Large intestine (tissue), 3 donors: ENCODE measurements at regions not wholly inside any gene's neighbourhood (a gene's known extent, or its start where the extent isn't known, plus 50 kb on each side); places are given as distances from the start of the nearest gene placed in this dataset.
"Not testable (repeated sequence)": the region's sequence is repeated elsewhere in the genome, so short reads cannot be mapped to it uniquely, and the experiment has no call there.

ENCODE experiments used
- DNase-seq, 2 donors: peaks; one replicate each; pipeline versions ENCODE4 v3.0.0 to v3.0.0-alpha.2; 2013
- H3K27ac ChIP-seq: one replicate; pipeline ENCODE4 v1.5.1; 2013; ENCODE audit warnings: low read length
- H3K27me3 ChIP-seq: 2 replicates; pipeline ENCODE4 v1.6.1; 2013; ENCODE audit warnings: low read length; ENCODE audit not compliant: control insufficient read depth, insufficient read depth
- H3K36me3 ChIP-seq: 2 replicates; pipeline ENCODE4 v1.6.1; 2013; ENCODE audit warnings: low read length; ENCODE audit not compliant: control insufficient read depth, insufficient read depth
- H3K4me1 ChIP-seq: one replicate; pipeline ENCODE4 v1.6.1; 2013; ENCODE audit warnings: low read length; ENCODE audit not compliant: control insufficient read depth, insufficient read depth
- H3K4me3 ChIP-seq: one replicate; pipeline ENCODE4 v1.5.1; 2013; ENCODE audit warnings: low read length
- H3K9me3 ChIP-seq: one replicate; pipeline ENCODE4 v1.6.1; 2013; ENCODE audit warnings: mild to moderate bottlenecking, low read depth, low read length, moderate library complexity; ENCODE audit not compliant: control insufficient read depth
- WGBS: methylation state at CpG from one replicate; pipeline ENCODE4 v1.1.5; 2013; ENCODE audit warnings: low lambda C conversion rate; ENCODE audit not compliant: insufficient coverage; 5-methylcytosine and 5-hydroxymethylcytosine counted together

GRCh38 chr6:131453803-131454202 is 119.2 kb upstream of the ARG1 start:
- Histone ChIP-seq H3K4me1 (no peaks in the 10 kb centered on the region), H3K27ac (no peak overlapping the region), H3K27me3 (no peaks in the 10 kb centered on the region), H3K36me3 (no peaks in the 10 kb centered on the region), H3K9me3 (no peaks in the 10 kb centered on the region), H3K4me3 (no peak overlapping the region)
- WGBS: 0% methylated on average over 1 of the region's 2 CpGs
- DNase-seq: no peak

- Histone ChIP-seq H3K9me3 (no peaks in the 10 kb centered on the region), H3K4me1 (peaks cover 2% of the 10 kb centered on the region), H3K4me3 (no peak overlapping the region), H3K27me3 (no peaks in the 10 kb centered on the region), H3K27ac (no peak overlapping the region), H3K36me3 (no peaks in the 10 kb centered on the region)
- no CpG with 5 or more reads among the region's 5 CpGs for WGBS
- no peak for DNase-seq
Measured at GRCh38 chr6:131456565-131456964, 116.5 kb upstream of the ARG1 start.

- H3K27ac ChIP-seq: no peak overlapping the region
- H3K4me3 ChIP-seq: no peak overlapping the region
- H3K36me3 ChIP-seq: no peaks in the 10 kb centered on the region
- peaks cover 2% of the 10 kb centered on the region for H3K4me1 ChIP-seq
- H3K27me3 ChIP-seq: no peaks in the 10 kb centered on the region
- DNase-seq: no peak
- no peaks in the 10 kb centered on the region for H3K9me3 ChIP-seq
Measured at GRCh38 chr6:131459005-131459404, 114.0 kb upstream of the ARG1 start.

GRCh38 chr6:131460614-131461000 is 112.4 kb upstream of the ARG1 start:
- Histone ChIP-seq H3K4me3 (no peak overlapping the region), H3K27ac (no peak overlapping the region), H3K36me3 (no peaks in the 10 kb centered on the region), H3K4me1 (peaks cover 2% of the 10 kb centered on the region), H3K9me3 (no peaks in the 10 kb centered on the region), H3K27me3 (no peaks in the 10 kb centered on the region)
- WGBS: 78% methylated on average over 3 of the region's 6 CpGs
- no peak for DNase-seq

- Histone ChIP-seq H3K4me1 (no peaks in the 10 kb centered on the region), H3K27ac (no peak overlapping the region), H3K9me3 (peaks cover 2% of the 10 kb centered on the region), H3K4me3 (no peak overlapping the region), H3K27me3 (no peaks in the 10 kb centered on the region), H3K36me3 (no peaks in the 10 kb centered on the region)
- no CpG with 5 or more reads among the region's 2 CpGs for WGBS
- no peak for DNase-seq
Measured at GRCh38 chr6:131469130-131469529, 103.9 kb upstream of the ARG1 start.

- DNase-seq: no peak
- Histone ChIP-seq H3K27ac (no peak overlapping the region), H3K27me3 (no peaks in the 10 kb centered on the region), H3K4me1 (no peaks in the 10 kb centered on the region), H3K36me3 (no peaks in the 10 kb centered on the region), H3K9me3 (peaks cover 7% of the 10 kb centered on the region), H3K4me3 (no peak overlapping the region)
- 100% methylated on average over 1 of the region's 3 CpGs for WGBS
Measured at GRCh38 chr6:131470534-131470933, 102.5 kb upstream of the ARG1 start.

GRCh38 chr6:131471331-131471730 is 101.7 kb upstream of the ARG1 start:
- Histone ChIP-seq H3K27me3 (no peaks in the 10 kb centered on the region), H3K4me1 (no peaks in the 10 kb centered on the region), H3K36me3 (no peaks in the 10 kb centered on the region), H3K4me3 (no peak overlapping the region), H3K9me3 (peaks cover 13% of the 10 kb centered on the region), H3K27ac (no peak overlapping the region)
- no peak for DNase-seq
- no CpG with 5 or more reads among the region's 3 CpGs for WGBS

GRCh38 chr6:131473303-131473702 is 99.7 kb upstream of the ARG1 start:
- H3K4me3 ChIP-seq, DNase-seq, H3K36me3 ChIP-seq, H3K27ac ChIP-seq, H3K4me1 ChIP-seq, H3K27me3 ChIP-seq: not testable (repeated sequence)
- H3K9me3 ChIP-seq: peaks cover 14% of the 10 kb centered on the region

- no CpG with 5 or more reads among the region's 2 CpGs for WGBS
- no peak overlapping the region for H3K4me3 ChIP-seq
- no peaks in the 10 kb centered on the region for H3K27me3 ChIP-seq
- DNase-seq: peak in 1 of 2 donors; percentile 15
- peaks cover 14% of the 10 kb centered on the region for H3K9me3 ChIP-seq
- no peaks in the 10 kb centered on the region for H3K36me3 ChIP-seq
- H3K27ac ChIP-seq: no peak overlapping the region
- H3K4me1 ChIP-seq: peaks cover 16% of the 10 kb centered on the region
Measured at GRCh38 chr6:131476362-131476761, 96.7 kb upstream of the ARG1 start.

GRCh38 chr6:131478740-131479211 is 94.2 kb upstream of the ARG1 start:
- peak; percentile 35 to 76 for DNase-seq
- Histone ChIP-seq H3K4me1 (peaks cover 16% of the 10 kb centered on the region), H3K27ac (peak overlapping the region; percentile 74), H3K9me3 (peaks cover 14% of the 10 kb centered on the region)
- not testable (repeated sequence) for H3K27me3 ChIP-seq, H3K36me3 ChIP-seq, H3K4me3 ChIP-seq
- no CpG with 5 or more reads among the region's 6 CpGs for WGBS

- no CpG with 5 or more reads among the region's 2 CpGs for WGBS
- H3K27ac ChIP-seq: no peak overlapping the region
Measured at GRCh38 chr6:131486608-131487007, 86.4 kb upstream of the ARG1 start.

More at GRCh38 chr6:131486608-131487007, 86.4 kb upstream of the ARG1 start:
- DNase-seq: no peak
- Histone ChIP-seq H3K4me1 (no peaks in the 10 kb centered on the region), H3K27me3 (no peaks in the 10 kb centered on the region), H3K4me3 (no peak overlapping the region), H3K9me3 (no peaks in the 10 kb centered on the region), H3K36me3 (no peaks in the 10 kb centered on the region)
